SK-N-MC (cell line): ENCODE measurements at regions not wholly inside any gene's neighbourhood (a gene's known extent, or its start where the extent isn't known, plus 50 kb on each side); places are given as distances from the start of the nearest gene placed in this dataset.

Experiments
- EZH2 ChIP-seq: fragments of 200-600 bp; sonication (generic); IDR thresholded peaks from one replicate; pipeline ENCODE4 v1.6.1; 2017; ENCODE audit warnings: antibody characterized with exemption
- FOXP2 ChIP-seq: optimal IDR thresholded peaks from 2 replicates; pipeline ENCODE3; 2011; ENCODE audit warnings: mild to moderate bottlenecking, moderate library complexity; ENCODE audit not compliant: insufficient read depth; ENCODE audit errors: extremely low read length, control extremely low read depth
- POLR2AphosphoS5 ChIP-seq: IDR thresholded peaks from 2 replicates; pipeline ENCODE4 v1.6.1; 2012; ENCODE audit warnings: mild to moderate bottlenecking, low read depth, low read length, borderline replicate concordance

DNA sequence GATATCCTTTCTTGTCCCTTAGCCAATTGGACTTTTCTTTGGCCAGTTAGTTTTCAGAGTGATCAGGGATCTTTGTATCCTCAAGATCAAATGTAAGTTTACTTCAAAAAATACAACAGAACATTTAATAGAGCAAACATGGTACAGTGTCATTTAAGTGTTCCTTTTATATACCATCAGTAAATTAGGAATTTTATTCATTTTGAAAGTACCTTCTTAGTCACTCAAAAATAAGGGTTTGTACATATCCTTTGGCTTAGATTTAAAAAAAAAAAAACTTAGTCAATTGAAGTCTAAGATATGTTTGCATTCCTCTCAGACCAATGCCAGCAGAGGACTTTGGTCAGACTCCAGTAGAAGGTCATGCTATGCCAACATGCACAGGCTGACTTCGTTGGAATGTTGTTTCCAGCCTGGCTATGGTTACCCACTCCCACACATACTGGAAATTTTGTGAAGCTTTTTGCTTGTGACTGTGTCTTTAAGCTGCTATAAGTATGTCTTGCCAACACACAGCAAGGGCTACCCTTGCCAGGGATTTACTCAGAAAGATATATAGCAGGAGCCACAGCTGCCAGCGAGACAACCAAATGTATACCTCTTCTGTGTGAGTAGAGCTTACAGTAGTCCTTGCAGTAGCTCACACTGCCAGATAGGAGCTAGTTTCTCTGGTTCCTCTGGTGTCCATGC, 81.5 kb upstream of the LRIF1 start:
- TF ChIP-seq EZH2 (no peak), POLR2AphosphoS5 (no peak), FOXP2 (no peak)
